ENCODE measurements at regions not wholly inside any gene's neighbourhood (a gene's known extent, or its start where the extent isn't known, plus 50 kb on each side); places are given as distances from the start of the nearest gene placed in this dataset.
"Not testable (repeated sequence)": the region's sequence is repeated elsewhere in the genome, so short reads cannot be mapped to it uniquely, and the experiment has no call there.

GRCh38 chr18:38263066-38263465 is 697.5 kb upstream of the CELF4 start:
- DNase-seq (ENCODE audit: low read depth, low spot score) = no peak

- DNase-seq (ENCODE audit: low read depth, low spot score) = no peak
These were observed 697.1 kb upstream of the CELF4 start for GRCh38 chr18:38262661-38263060.

- DNase-seq (ENCODE audit: low read depth, low spot score) = no peak
These were observed 692.1 kb upstream of the CELF4 start for GRCh38 chr18:38257661-38258060.

GRCh38 chr18:38256366-38256765 is 690.8 kb upstream of the CELF4 start:
- DNase-seq (ENCODE audit: low read depth, low spot score) = no peak

GRCh38 chr18:38250971-38251370 is 685.4 kb upstream of the CELF4 start:
- no peak for DNase-seq (ENCODE audit: low read depth, low spot score)

- no peak for DNase-seq (ENCODE audit: low read depth, low spot score)
These were observed 678.9 kb upstream of the CELF4 start for GRCh38 chr18:38244480-38244879.

- DNase-seq (ENCODE audit: low read depth, low spot score) = no peak
These were observed 677.7 kb upstream of the CELF4 start for GRCh38 chr18:38243291-38243690.

- no peak for DNase-seq (ENCODE audit: low read depth, low spot score)
These were observed 676.1 kb upstream of the CELF4 start for GRCh38 chr18:38241736-38242135.

GRCh38 chr18:38241216-38241615 is 675.6 kb upstream of the CELF4 start:
- DNase-seq (ENCODE audit: low read depth, low spot score) = no peak

GRCh38 chr18:38239606-38240005 is 674.0 kb upstream of the CELF4 start:
- DNase-seq (ENCODE audit: low read depth, low spot score) = no peak

- no peak for DNase-seq (ENCODE audit: low read depth, low spot score)
These were observed 672.2 kb upstream of the CELF4 start for GRCh38 chr18:38237796-38238195.

- DNase-seq (ENCODE audit: low read depth, low spot score) = no peak
These were observed 656.0 kb upstream of the CELF4 start for GRCh38 chr18:38221476-38222100.

GRCh38 chr18:38198956-38199355 is 633.4 kb upstream of the CELF4 start:
- DNase-seq (ENCODE audit: low read depth, low spot score) = no peak

GRCh38 chr18:38198526-38198925 is 632.9 kb upstream of the CELF4 start:
- no peak for DNase-seq (ENCODE audit: low read depth, low spot score)

- DNase-seq (ENCODE audit: low read depth, low spot score) = no peak
These were observed 620.9 kb upstream of the CELF4 start for GRCh38 chr18:38186491-38186890.

- no peak for DNase-seq (ENCODE audit: low read depth, low spot score)
These were observed 609.0 kb upstream of the CELF4 start for GRCh38 chr18:38174594-38174993.

GRCh38 chr18:38174173-38174572 is 608.6 kb upstream of the CELF4 start:
- DNase-seq (ENCODE audit: low read depth, low spot score) = no peak

GRCh38 chr18:38170845-38171244 is 605.2 kb upstream of the CELF4 start:
- DNase-seq (ENCODE audit: low read depth, low spot score) = no peak

- DNase-seq (ENCODE audit: low read depth, low spot score) = no peak
These were observed 602.0 kb upstream of the CELF4 start for GRCh38 chr18:38167623-38168022.

- DNase-seq (ENCODE audit: low read depth, low spot score) = not testable (repeated sequence)
These were observed 587.5 kb upstream of the CELF4 start for GRCh38 chr18:38153116-38153515.

- DNase-seq (ENCODE audit: low read depth, low spot score) = no peak
These were observed 551.1 kb upstream of the CELF4 start for GRCh38 chr18:38116716-38117115.

GRCh38 chr18:38115201-38115600 is 549.6 kb upstream of the CELF4 start:
- no peak for DNase-seq (ENCODE audit: low read depth, low spot score)

- DNase-seq (ENCODE audit: low read depth, low spot score) = no peak
These were observed 521.9 kb upstream of the CELF4 start for GRCh38 chr18:38087538-38087937.

GRCh38 chr18:38081516-38081915 is 515.9 kb upstream of the CELF4 start:
- DNase-seq (ENCODE audit: low read depth, low spot score) = no peak
